Stimulated activated CD4-positive, alpha-beta T cell treated with anti-CD3 and anti-CD28 coated beads, Interleukin-12 subunit alpha, Interleukin-12 subunit beta, amount 100 ng/mL, for 48 hours (primary cell): ENCODE measurements at regions not wholly inside any gene's neighbourhood (a gene's known extent, or its start where the extent isn't known, plus 50 kb on each side); places are given as distances from the start of the nearest gene placed in this dataset.

Source experiments
- DNase-seq, 3 donors: peaks; one replicate each; pipeline ENCODE4 v3.0.0-alpha.2; 2020; ENCODE audit warnings: low read depth in 2 of 3, low spot score in 1 of 3

- DNase-seq, result no peak
Measured at GRCh38 chr14:25180221-25180620, 130.3 kb upstream of the STXBP6 start.

DNA sequence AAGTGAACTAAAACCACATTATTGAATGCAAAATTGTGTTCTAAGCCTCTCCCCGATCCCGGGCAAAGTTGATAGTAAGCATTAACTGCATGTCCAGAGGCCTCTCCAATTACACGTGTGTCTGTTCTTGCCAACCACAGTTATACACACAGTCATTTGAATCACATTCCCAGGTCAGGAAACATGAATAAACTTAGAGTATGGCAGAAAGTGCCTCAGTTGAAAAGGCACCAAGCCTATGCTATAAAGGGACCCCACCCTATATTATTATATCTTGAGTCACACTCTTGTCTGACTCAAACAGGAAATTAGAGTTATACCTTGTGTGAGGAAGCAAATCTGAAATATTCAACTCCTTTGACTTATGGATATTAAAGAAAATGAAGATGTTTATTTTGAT, 128.3 kb upstream of the STXBP6 start:
- DNase-seq, result no peak

DNA sequence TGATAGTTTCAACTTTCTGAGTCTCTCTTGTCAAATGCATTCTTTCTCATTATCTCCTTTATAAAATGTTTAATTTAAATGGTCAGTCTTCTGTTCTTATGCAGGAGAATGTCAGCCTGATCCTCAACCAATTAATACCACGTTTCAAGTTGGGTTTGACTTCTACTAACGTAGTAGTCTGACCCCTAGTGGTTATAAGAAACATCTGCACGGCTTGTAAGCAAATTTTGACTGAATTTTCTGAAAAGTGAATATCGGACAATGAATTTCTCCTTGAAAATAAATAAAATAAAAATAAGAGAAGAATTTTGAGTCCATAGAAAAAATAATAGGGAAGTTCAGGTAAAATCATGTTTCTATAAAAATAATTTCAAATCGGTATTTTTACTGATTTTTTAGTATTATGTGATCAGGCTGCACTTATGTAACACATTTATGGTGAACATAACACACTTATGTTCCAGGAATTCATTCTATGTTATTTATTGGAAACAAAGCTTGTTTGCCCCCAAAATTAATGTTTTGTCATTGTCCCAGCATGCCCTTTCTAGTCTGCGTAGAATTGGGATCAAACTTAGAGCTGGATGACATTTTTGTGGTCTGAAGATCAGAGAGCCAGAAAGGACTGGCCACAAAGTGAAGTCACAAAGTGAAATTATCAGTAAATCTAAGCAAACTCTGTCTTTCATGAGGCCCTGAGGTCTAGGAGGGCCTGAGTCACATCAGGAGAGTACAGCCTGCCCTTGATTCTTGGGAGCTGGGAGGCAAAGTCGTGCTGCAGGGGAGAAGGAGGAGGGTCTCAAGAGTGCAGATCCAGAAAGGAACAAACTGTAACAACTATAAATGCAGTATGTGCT, 101.2 kb upstream of the STXBP6 start:
- no peak for DNase-seq

DNA sequence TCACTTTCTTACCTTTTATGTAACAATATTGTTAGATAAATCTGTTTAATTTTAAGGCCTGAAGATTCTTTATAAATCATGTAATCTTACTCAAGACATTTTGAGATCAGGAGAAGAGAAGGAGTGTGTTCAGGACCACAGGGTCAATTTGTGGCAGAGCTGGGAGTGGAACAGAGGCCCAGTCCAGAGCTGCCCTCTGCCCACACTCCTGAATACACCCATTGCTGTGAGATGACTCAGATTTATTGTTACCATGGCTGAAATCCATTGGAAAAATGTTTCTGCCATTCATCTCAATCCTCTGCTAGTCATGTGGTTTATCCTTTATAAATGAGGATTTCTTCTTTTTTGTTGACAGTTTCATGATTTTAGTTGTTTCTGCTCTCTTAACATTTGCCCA, 100.5 kb upstream of the STXBP6 start:
- DNase-seq, result no peak

DNA sequence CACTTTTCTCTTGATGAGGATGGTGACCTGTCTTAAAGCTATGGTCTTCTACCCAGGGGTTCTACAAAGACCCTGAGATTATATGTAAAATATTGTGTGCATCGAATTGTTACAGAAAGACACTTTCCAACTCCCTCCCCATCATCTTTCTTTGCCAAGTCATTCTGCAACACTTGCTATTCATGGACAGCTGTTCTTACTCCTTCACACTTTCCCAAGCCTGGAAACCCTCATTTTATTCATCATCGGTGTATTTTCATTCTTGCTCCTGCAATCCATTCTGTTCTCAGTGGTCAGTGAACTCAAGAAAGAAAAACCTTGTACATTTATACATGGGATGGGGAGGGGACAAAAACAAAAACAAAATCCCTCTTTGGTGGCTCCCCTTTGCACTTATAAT, 90.5 kb upstream of the STXBP6 start:
- DNase-seq, result no peak

DNA sequence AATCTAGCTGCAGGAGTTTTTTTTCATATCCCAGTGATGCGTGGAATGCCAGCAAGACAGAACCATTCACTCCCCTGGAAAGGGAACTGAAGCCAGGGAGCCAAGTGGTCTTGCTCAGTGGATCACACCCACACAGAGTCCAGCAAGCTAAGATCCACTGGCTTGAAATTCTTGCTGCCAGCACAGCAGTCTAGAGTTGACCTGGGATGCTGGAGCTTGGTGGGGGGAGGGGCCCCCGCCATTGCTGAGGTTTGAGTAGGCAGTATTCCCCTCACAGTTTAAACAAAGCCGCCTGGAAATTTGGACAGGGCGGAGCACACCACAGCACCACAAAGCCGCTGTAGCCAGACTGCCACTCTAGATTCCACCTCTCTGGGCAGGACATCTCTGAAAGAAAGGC, 86.9 kb upstream of the STXBP6 start:
- no peak for DNase-seq

DNA sequence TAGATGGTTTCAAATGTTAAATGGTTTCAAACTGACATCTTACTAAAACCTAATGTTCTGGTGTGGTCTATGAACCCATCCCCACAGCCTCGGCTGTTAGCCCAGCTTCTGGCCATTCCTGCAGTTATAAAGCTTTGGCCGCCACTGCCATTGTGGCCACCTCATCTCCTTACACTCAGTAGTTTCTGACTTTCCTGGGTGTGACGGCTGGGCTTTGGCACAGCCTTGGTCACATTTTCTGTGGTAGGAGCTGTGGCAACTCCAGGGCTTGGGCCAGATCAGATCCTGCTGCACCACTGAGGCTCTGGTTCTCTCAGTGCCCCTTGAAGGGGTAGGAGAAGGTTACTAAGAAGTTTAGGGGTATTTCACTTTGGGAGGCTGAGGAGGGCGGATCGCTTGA, 84.2 kb upstream of the STXBP6 start:
- DNase-seq, result no peak

- peak; percentile 9 to 40 (median 22) for DNase-seq
Measured at GRCh38 chr14:25132732-25133422, 82.9 kb upstream of the STXBP6 start.

DNA sequence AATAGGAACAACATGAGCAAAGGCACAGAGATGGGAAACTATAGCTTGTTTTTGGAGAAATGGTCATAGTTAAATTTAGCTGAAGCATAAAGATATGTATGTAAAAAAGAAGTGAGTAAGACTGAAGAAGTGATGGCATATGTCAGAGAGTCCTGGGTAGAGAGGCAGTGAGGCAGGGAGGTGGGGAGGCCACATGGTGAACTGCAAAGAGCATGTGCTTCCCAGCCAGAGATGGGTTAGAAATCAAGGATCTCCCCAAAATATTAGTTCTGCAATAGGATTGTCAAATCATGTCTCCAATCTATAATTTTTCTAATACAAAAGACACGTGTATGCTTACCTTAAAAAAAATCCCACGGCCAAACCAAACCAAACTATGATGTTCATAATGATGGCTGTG, 82.1 kb upstream of the STXBP6 start:
- DNase-seq, result no peak

GRCh38 chr14:25122843-25123242, 72.9 kb upstream of the STXBP6 start:
- DNase-seq, result no peak

DNA sequence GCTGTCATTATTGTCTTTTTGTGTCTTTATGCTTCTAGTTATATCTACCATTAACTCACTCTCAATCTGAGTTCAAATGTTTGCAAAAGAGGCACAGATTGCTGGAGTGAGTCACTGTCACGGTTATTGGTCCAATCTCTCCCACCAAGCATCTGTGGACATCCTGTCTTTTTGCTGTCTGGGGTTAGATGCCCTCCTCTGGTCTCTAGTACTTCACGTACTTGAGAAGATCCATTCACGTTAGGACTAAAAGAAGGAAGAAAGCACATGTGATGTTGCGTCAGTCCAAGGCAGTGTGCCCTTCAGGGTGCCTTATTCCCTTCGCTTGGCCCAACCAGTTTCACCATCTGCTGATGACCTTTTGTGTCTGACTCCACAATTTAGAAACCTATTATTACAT, 72.3 kb upstream of the STXBP6 start:
- no peak for DNase-seq

- no peak for DNase-seq
Measured at GRCh38 chr14:25121337-25122129, 71.6 kb upstream of the STXBP6 start.

- no peak for DNase-seq
Measured at GRCh38 chr14:25120261-25120660, 70.3 kb upstream of the STXBP6 start.

DNA sequence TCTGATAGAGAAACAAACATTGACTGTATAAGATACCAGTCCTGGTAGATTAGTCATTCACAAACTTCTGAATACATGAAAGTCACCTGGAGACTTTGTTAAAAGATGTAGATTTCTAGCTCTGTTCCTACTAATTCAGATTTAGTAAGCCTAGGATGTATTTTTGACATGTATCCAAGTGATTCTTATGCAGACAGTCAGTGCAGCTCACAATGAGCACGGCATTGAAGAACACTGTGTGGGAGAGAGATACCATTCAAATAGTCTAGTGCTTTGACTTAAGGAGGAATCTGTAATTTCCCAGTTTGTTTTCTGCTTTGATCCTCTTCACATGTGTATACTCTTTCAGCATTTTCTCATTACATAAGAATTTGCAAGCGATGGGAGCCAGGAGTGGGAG, 68.7 kb upstream of the STXBP6 start:
- no peak for DNase-seq

DNA sequence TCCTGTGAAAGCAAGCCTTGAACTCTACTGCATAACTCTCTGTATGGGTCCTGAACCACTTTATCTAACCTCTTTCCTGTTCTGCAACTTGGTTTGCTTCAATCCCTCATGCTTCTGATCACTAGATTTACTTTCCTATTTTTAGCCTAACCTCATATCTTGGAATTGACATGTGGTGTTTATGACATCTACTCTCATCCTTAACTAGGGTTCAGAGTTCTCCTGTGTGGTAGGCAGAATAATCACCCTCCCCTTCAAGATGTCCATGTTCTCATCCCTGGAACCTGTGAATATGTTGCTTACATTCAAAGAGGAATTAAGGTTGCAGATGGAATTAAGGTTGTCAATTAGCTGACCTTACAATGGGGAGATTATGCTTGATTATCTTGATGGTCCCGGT, 67.4 kb upstream of the STXBP6 start:
- no peak for DNase-seq

- no peak for DNase-seq
Measured at GRCh38 chr14:25116607-25117006, 66.7 kb upstream of the STXBP6 start.

DNA sequence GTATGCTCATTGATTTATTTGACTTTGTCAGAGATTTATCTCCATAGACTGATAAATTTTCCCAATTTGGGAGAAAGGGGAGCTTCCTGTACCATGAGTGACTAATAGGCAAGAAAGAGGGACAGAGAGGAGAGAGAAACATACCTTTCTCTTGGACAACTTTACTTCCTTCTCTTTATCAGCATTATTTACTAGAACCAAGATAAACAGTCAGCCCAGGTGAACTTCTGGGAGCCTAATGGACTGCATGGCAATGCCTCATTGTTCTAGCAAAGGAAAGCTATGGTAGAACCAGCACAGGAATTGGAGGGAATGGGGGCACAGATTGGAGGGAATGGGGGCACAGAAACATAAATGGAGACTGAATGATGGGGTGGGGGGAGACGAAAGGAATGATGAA, 63.4 kb upstream of the STXBP6 start:
- no peak for DNase-seq

GRCh38 chr14:25111061-25111601, 61.2 kb upstream of the STXBP6 start:
- DNase-seq, result no peak

DNA sequence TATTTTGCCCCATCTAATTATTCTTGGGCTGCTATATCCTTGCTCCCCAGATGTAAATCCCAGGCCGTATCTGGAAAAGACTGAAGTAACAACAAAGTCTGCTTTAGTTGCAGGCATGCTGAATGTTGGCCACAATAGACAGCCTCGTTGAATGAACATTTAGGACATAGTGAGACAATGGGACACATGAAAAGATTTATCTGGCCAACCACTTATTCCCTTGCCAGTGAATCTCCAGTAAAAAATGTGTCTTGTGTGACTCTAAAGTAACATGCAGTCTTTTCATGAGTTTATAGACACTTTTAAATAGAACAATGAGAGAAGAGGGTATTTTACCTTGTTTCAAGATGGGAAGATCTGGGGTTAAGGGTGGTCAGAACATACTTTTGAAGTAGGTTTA, 60.2 kb upstream of the STXBP6 start:
- no peak for DNase-seq

DNA sequence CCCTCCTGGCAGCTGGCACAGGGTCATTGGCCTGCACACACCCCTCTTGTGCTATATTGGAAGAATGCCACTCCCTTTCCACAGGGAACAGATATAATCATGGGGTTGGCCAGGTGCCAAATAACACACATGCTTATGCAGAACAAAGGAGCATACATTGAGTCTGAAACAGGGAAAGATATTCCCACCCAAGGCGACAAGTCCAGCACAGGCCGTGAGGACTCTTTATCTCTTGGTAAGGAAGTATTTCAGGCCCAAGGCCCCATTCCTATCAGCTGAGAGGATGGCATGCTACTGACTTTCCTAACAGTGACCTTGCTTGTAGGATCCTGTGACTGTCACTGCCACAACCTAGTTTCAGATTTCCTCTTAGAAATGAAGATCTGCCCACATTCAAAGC, 59.0 kb upstream of the STXBP6 start:
- DNase-seq, result no peak

DNA sequence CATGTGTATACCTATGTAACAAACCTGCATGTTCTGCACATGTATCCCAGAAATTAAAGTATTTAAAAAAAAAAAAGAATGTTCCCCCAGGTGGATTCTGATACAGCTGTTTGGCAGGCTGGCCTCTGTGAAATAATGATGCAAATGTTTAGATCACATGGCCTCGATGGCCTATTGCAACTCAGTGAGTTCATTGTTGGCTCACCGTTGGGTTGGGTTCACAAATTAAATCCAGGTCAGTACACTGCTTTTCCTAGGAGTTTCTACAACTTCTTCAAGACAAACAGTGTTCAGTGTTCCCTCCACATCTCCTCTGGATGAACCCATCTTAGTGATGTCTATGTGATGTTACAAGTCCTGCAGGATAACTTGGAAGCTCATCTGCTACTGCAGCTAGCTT, 58.3 kb upstream of the STXBP6 start:
- no peak for DNase-seq

GRCh38 chr14:25103820-25104219, 53.9 kb upstream of the STXBP6 start:
- DNase-seq, result no peak
